GM23248 (cell line): ENCODE measurements at regions not wholly inside any gene's neighbourhood (a gene's known extent, or its start where the extent isn't known, plus 50 kb on each side); places are given as distances from the start of the nearest gene placed in this dataset.
"Not testable (repeated sequence)": the region's sequence is repeated elsewhere in the genome, so short reads cannot be mapped to it uniquely, and the experiment has no call there.

ENCODE experiments used
- DNase-seq: peaks from one replicate; pipeline ENCODE4 v3.0.0-alpha.2; 2015
- H2AFZ ChIP-seq: fragments of 200-600 bp; sonication (generic); 2 replicates; pipeline ENCODE4 v1.6.1; 2016; ENCODE audit warnings: antibody characterized with exemption
- H3F3A ChIP-seq: fragments of 200-600 bp; sonication (generic); 2 replicates; pipeline ENCODE4 v1.6.1; 2016; ENCODE audit warnings: mild to moderate bottlenecking, antibody characterized with exemption, mixed run types; ENCODE audit not compliant: insufficient read depth
- H3K27ac ChIP-seq: fragments of 200-600 bp; sonication (generic); 2 replicates; pipeline ENCODE4 v1.5.1; 2016; ENCODE audit warnings: mild to moderate bottlenecking
- H3K27me3 ChIP-seq: fragments of 200-600 bp; sonication (generic); replicated peaks from 2 replicates; pipeline ENCODE4 v1.6.1; 2016; ENCODE audit warnings: mild to moderate bottlenecking; ENCODE audit not compliant: insufficient read depth
- H3K36me3 ChIP-seq: fragments of 200-600 bp; sonication (generic); 2 replicates; pipeline ENCODE4 v1.6.1; 2016; ENCODE audit warnings: low read depth, mild to moderate bottlenecking
- H3K4me1 ChIP-seq: fragments of 200-600 bp; sonication (generic); 2 replicates; pipeline ENCODE4 v1.6.1; 2016; ENCODE audit warnings: mild to moderate bottlenecking; ENCODE audit not compliant: insufficient read depth
- H3K4me2 ChIP-seq: fragments of 200-600 bp; sonication (generic); one replicate; pipeline ENCODE4 v1.6.1; 2016; ENCODE audit warnings: mild to moderate bottlenecking; ENCODE audit not compliant: unreplicated experiment
- H3K4me3 ChIP-seq: fragments of 200-600 bp; sonication (generic); 2 replicates; pipeline ENCODE4 v1.5.1; 2016; ENCODE audit warnings: mild to moderate bottlenecking
- H3K79me2 ChIP-seq: fragments of 200-600 bp; sonication (generic); 2 replicates; pipeline ENCODE4 v1.6.1; 2016; ENCODE audit warnings: mild to moderate bottlenecking; ENCODE audit not compliant: insufficient read depth
- H3K9ac ChIP-seq: fragments of 200-600 bp; sonication (generic); 2 replicates; pipeline ENCODE4 v1.6.1; 2016; ENCODE audit warnings: mild to moderate bottlenecking
- H3K9me2 ChIP-seq: fragments of 200-600 bp; sonication (generic); 2 replicates; pipeline ENCODE4 v1.6.1; 2016; ENCODE audit warnings: mixed run types, mild to moderate bottlenecking, moderate library complexity; ENCODE audit not compliant: insufficient read depth
- H3K9me3 ChIP-seq: fragments of 200-600 bp; sonication (generic); one replicate; pipeline ENCODE4 v1.6.1; 2017; ENCODE audit warnings: low read depth
- H4K20me1 ChIP-seq: fragments of 200-600 bp; sonication (generic); 2 replicates; pipeline ENCODE4 v1.6.0; 2016; ENCODE audit not compliant: insufficient read depth
- EZH2 ChIP-seq: fragments of 200-600 bp; sonication (generic); IDR thresholded peaks from 2 replicates; pipeline ENCODE4 v1.6.1; 2018; ENCODE audit warnings: antibody characterized with exemption, mild to moderate bottlenecking; ENCODE audit not compliant: insufficient read depth, poor library complexity, severe bottlenecking
- EZH2phosphoT487 ChIP-seq: fragments of 200-600 bp; sonication (generic); IDR thresholded peaks from 2 replicates; pipeline ENCODE4 v1.6.1; 2018; ENCODE audit warnings: antibody characterized with exemption, moderate library complexity, mild to moderate bottlenecking, low read depth; ENCODE audit not compliant: insufficient read depth
- WGBS, 2 experiments: methylation state at CpG; one replicate each; pipeline ENCODE4 v1.1.6; 2015 to 2017; ENCODE audit warnings: low lambda C conversion rate in 2 of 2, low coverage in 1 of 2; ENCODE audit errors: missing lambda C conversion rate in 2 of 2; 5-methylcytosine and 5-hydroxymethylcytosine counted together
- in situ Hi-C: fragments of 300-500 bp; cut with MboI; formaldehyde crosslinking; loops from 2 replicates; pipeline ENCODE4 v1.15.0; 2020

- no peak overlapping the region for H2AFZ ChIP-seq
- H3K9me3 ChIP-seq: no peaks in the 10 kb centered on the region
- H3K79me2 ChIP-seq: no peaks in the 10 kb centered on the region
- H3F3A ChIP-seq: no peaks in the 10 kb centered on the region
- in situ Hi-C loops: no loop called here
- WGBS, 2 experiments: 47 to 50% methylated on average over 3 of the region's 3 CpGs
- no peak overlapping the region for H3K4me2 ChIP-seq
- no peaks in the 10 kb centered on the region for H3K27me3 ChIP-seq
- H3K36me3 ChIP-seq: no peaks in the 10 kb centered on the region
- no peaks in the 10 kb centered on the region for H3K9me2 ChIP-seq
- no peaks in the 10 kb centered on the region for H3K4me1 ChIP-seq
- H3K4me3 ChIP-seq: no peak overlapping the region
- H3K9ac ChIP-seq: no peak overlapping the region
- TF ChIP-seq EZH2phosphoT487 (no peak), EZH2 (no peak)
- no peaks in the 10 kb centered on the region for H4K20me1 ChIP-seq
- H3K27ac ChIP-seq: no peak overlapping the region
- DNase-seq: no peak
These were observed 87.5 kb upstream of the ZNF92 start for GRCh38 chr7:65285906-65286864.

DNA sequence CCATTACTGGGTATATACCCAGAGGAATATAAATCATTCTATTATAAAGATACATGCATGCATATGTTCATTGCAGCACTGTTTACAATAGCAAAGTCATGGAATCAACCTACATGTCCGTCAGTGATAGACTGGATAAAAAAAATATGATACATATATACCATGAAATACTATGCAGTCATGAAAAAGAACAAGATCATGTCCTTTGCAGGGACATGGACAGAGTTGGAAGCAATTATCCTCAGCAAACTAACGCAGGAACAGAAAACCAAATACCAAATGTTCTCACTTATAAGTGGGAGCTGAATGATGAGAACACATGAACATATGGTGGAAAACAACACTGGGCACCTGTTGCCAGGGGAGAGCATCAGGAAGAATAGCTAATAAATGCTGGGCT, 88.4 kb upstream of the ZNF92 start:
- H3K9me2 ChIP-seq, H3K9ac ChIP-seq, H3K4me2 ChIP-seq, in situ Hi-C loops, H3K79me2 ChIP-seq, H3K36me3 ChIP-seq, H4K20me1 ChIP-seq, H3K4me1 ChIP-seq, H3F3A ChIP-seq, H3K4me3 ChIP-seq, H2AFZ ChIP-seq, H3K27ac ChIP-seq, H3K27me3 ChIP-seq, H3K9me3 ChIP-seq, DNase-seq: not testable (repeated sequence)
- 38 to 46% methylated on average over 2 of the region's 2 CpGs for WGBS, 2 experiments

DNA sequence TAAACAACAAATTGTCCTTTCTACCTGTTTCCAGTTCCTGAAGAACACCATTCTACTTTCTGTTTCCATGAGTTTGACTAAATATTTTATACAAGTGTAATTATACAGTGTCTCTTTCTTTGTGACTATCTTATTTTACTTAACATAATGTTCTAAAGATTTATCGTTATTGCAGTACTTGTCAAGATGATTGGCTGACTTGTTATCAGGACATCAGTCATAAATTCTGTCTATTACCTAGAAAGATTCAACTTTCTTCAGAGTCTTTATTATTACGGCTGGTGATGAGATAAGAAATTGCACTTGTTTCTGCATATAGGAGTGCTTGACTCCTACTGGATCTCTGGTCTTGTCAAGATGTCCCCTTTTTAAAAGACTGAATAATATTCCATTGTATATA, 93.9 kb upstream of the ZNF92 start:
- Histone ChIP-seq H4K20me1 (no peaks in the 10 kb centered on the region), H2AFZ (no peak overlapping the region), H3K27ac (no peak overlapping the region), H3K9ac (no peak overlapping the region), H3K36me3 (no peaks in the 10 kb centered on the region), H3K27me3 (no peaks in the 10 kb centered on the region), H3F3A (no peaks in the 10 kb centered on the region), H3K4me3 (no peak overlapping the region), H3K4me2 (no peak overlapping the region), H3K9me2 (no peaks in the 10 kb centered on the region), H3K9me3 (no peaks in the 10 kb centered on the region), H3K4me1 (no peaks in the 10 kb centered on the region), H3K79me2 (no peaks in the 10 kb centered on the region)
- no peak for DNase-seq
- in situ Hi-C loops: no loop called here
- TF ChIP-seq EZH2: no peak
- TF ChIP-seq EZH2phosphoT487: no peak
- WGBS, 2 experiments: 62 to 70% methylated on average over 2 of the region's 2 CpGs

GRCh38 chr7:65276822-65277221, 96.8 kb upstream of the ZNF92 start:
- no peaks in the 10 kb centered on the region for H3K27me3 ChIP-seq
- TF ChIP-seq EZH2phosphoT487 (no peak), EZH2 (no peak)
- no peaks in the 10 kb centered on the region for H3K36me3 ChIP-seq
- H3K4me3 ChIP-seq: no peak overlapping the region
- H3K9me3 ChIP-seq: no peaks in the 10 kb centered on the region
- DNase-seq: no peak
- H3F3A ChIP-seq: no peaks in the 10 kb centered on the region
- H3K9ac ChIP-seq: no peak overlapping the region
- H3K9me2 ChIP-seq: no peaks in the 10 kb centered on the region
- H3K79me2 ChIP-seq: no peaks in the 10 kb centered on the region
- no peaks in the 10 kb centered on the region for H3K4me1 ChIP-seq
- in situ Hi-C loops: no loop called here
- no peak overlapping the region for H3K4me2 ChIP-seq
- H2AFZ ChIP-seq: no peak overlapping the region
- H4K20me1 ChIP-seq: no peaks in the 10 kb centered on the region
- no peak overlapping the region for H3K27ac ChIP-seq

DNA sequence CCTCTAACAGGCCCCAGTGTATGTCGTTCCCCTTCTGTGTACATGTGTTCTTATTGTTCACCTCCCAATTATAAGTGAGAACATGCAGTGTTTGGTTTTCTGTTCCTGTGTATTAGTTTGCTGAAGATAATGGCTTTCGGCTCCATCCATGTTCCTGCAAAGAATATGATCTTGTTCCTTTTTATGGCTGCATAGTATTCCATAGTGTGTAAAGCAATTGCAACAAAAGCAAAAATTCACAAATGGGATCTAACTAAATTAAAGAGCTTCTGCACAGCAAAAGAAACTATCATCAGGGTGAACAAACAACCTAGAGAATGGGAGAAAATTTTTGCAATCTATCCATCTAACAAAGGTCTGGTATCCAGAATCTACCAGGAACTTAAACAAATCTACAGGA, 102.2 kb upstream of the ZNF92 start:
- H3F3A ChIP-seq, in situ Hi-C loops, H3K4me3 ChIP-seq, DNase-seq, H2AFZ ChIP-seq, H3K9me3 ChIP-seq, H3K4me1 ChIP-seq, H3K36me3 ChIP-seq, H3K79me2 ChIP-seq, H3K9me2 ChIP-seq, H3K9ac ChIP-seq, H4K20me1 ChIP-seq, H3K4me2 ChIP-seq, H3K27ac ChIP-seq: not testable (repeated sequence)
- H3K27me3 ChIP-seq: peaks cover 27% of the 10 kb centered on the region
- WGBS, 2 experiments: 47 to 51% methylated on average over 2 of the region's 2 CpGs
